ENCODE measurements at regions not wholly inside any gene's neighbourhood (a gene's known extent, or its start where the extent isn't known, plus 50 kb on each side); places are given as distances from the start of the nearest gene placed in this dataset.
A peak's percentile ranks its signal among the peaks of the same experiment; 100 is the strongest.
"Not testable (repeated sequence)": the region's sequence is repeated elsewhere in the genome, so short reads cannot be mapped to it uniquely, and the experiment has no call there.

DNA sequence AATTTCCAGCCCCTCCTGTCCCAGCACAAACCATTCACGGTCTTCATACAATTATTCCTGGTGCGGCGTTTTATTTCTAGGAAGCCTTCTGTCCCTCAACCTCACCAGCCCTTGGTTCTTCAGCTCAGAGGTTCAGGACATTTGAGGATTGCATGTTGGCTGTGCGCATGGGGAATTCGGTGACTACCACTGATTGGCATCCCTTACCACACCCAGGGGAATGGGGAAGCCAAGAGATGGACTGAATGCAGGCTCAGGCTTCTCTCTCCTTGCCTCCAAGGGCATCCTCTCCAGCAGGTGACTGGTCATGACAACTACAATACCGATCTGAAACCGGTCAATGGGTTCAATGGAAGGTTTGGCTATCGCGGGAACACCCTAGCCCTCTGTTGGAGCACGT, 153.8 kb downstream of the MTHFS start:
- Mint-ChIP-seq H3K4me1 (no peaks in the 10 kb centered on the region), H3K9me3 (peaks cover 0 to 5% of the 10 kb centered on the region in 2 experiments; a peak in 4 of 5 replicates), H3K27me3 (ENCODE audit: low read depth) (peaks cover 1% of the 10 kb centered on the region; the same call in 1 of the 2 replicates), H3K36me3 (ENCODE audit: insufficient read depth in 1 of 3, low read depth in 3 of 3) (no peaks in the 10 kb centered on the region), H3K4me3 (no peak overlapping the region), H3K27ac (no peak overlapping the region)
- Histone ChIP-seq H3K79me2 (ENCODE audit: insufficient read depth, low read length) (no peaks in the 10 kb centered on the region), H4K20me1 (ENCODE audit: control insufficient read depth, insufficient read depth, insufficient read length) (no peaks in the 10 kb centered on the region), H3K18ac (ENCODE audit: insufficient read length, low read depth, low read length) (no peak overlapping the region), H3K27me3 (ENCODE audit: insufficient read depth, low read length) (no peaks in the 10 kb centered on the region), H3K23me2 (ENCODE audit: insufficient read length, low read depth, low read length, poor library complexity, severe bottlenecking) (no peaks in the 10 kb centered on the region), H2AFZ (ENCODE audit: low read length) (no peak overlapping the region), H3K27ac (ENCODE audit: insufficient read length, low read depth, low read length) (no peak overlapping the region), H4K91ac (ENCODE audit: insufficient read length, low read depth, low read length) (no peak overlapping the region), H3K4me1 (ENCODE audit: insufficient read depth, low read length) (no peaks in the 10 kb centered on the region), H3K56ac (ENCODE audit: insufficient read length, low read depth, low read length) (no peak overlapping the region), H3K14ac (ENCODE audit: insufficient read depth, low read length) (no peak overlapping the region), H3K4me2 (ENCODE audit: insufficient read depth, insufficient read length, low read length) (no peak overlapping the region), H4K5ac (ENCODE audit: insufficient read length, low read depth, low read length) (no peak overlapping the region), H3K9me3 (ENCODE audit: control insufficient read depth, low read depth, low read length) (no peaks in the 10 kb centered on the region), H3K23ac (ENCODE audit: insufficient read length, low read depth, low read length) (no peak overlapping the region), H2BK12ac (ENCODE audit: insufficient read length, low read depth, low read length) (no peak overlapping the region), H4K8ac (replicated peaks; ENCODE audit: insufficient read length, low read depth, low read length) (no peak overlapping the region), H3K4ac (ENCODE audit: low read depth, low read length) (no peak overlapping the region), H2BK15ac (ENCODE audit: low read depth, low read length) (no peak overlapping the region), H3K79me1 (ENCODE audit: insufficient read depth, low read depth, low read length, poor library complexity, severe bottlenecking) (no peaks in the 10 kb centered on the region), H3T11ph (ENCODE audit: low read length) (no peak overlapping the region), H3K9ac (ENCODE audit: extremely low read depth, insufficient read length, low read length) (no peak overlapping the region), H2BK5ac (ENCODE audit: insufficient read length, low read length) (no peak overlapping the region), H2AK5ac (ENCODE audit: insufficient read length, low read length) (no peak overlapping the region), H2BK120ac (ENCODE audit: low read depth, low read length, poor library complexity, severe bottlenecking) (no peak overlapping the region), H2BK20ac (ENCODE audit: low read depth, low read length, poor library complexity, severe bottlenecking) (no peak overlapping the region)
- no CpG with 5 or more reads among the region's 10 CpGs for WGBS (ENCODE audit: extremely low coverage, insufficient read length, low lambda C conversion rate)
- DNase-seq = no peak
- TF ChIP-seq, protein P1, sequence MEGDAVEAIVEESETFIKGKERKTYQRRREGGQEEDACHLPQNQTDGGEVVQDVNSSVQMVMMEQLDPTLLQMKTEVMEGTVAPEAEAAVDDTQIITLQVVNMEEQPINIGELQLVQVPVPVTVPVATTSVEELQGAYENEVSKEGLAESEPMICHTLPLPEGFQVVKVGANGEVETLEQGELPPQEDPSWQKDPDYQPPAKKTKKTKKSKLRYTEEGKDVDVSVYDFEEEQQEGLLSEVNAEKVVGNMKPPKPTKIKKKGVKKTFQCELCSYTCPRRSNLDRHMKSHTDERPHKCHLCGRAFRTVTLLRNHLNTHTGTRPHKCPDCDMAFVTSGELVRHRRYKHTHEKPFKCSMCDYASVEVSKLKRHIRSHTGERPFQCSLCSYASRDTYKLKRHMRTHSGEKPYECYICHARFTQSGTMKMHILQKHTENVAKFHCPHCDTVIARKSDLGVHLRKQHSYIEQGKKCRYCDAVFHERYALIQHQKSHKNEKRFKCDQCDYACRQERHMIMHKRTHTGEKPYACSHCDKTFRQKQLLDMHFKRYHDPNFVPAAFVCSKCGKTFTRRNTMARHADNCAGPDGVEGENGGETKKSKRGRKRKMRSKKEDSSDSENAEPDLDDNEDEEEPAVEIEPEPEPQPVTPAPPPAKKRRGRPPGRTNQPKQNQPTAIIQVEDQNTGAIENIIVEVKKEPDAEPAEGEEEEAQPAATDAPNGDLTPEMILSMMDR (conservative IDR thresholded peaks at IDR 0.05) = no peak

DNA sequence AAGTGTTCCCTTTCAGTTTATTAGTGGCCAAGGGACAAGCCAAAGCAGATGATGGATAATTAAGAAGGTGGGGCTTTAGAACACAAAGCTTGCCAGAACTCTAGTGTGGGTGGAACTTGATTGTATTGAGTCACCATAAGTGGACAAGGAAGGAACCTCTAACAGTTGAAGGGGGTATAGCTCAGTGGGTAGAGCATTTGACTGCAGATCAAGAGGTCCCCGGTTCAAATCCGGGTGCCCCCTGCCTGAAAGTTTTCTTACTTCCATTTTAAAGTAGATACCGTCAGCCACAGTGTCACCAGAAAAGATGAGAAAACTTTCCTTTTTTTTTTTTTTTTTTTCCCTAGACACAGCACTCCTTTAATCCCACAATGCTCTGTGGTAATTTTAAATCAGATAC, 152.3 kb downstream of the MTHFS start:
- not testable (repeated sequence) for H2BK5ac ChIP-seq (ENCODE audit: insufficient read length, low read length); H3K9ac ChIP-seq (ENCODE audit: extremely low read depth, insufficient read length, low read length); H3K4ac ChIP-seq (ENCODE audit: low read depth, low read length); H3K56ac ChIP-seq (ENCODE audit: insufficient read length, low read depth, low read length); H3K27me3 Mint-ChIP-seq (ENCODE audit: low read depth); H3K36me3 Mint-ChIP-seq (ENCODE audit: insufficient read depth in 1 of 3, low read depth in 3 of 3); H2BK15ac ChIP-seq (ENCODE audit: low read depth, low read length); H2AK5ac ChIP-seq (ENCODE audit: insufficient read length, low read length); H3K27ac ChIP-seq (ENCODE audit: insufficient read length, low read depth, low read length); H3K4me2 ChIP-seq (ENCODE audit: insufficient read depth, insufficient read length, low read length); H3K4me1 ChIP-seq (ENCODE audit: insufficient read depth, low read length); H3K9me3 ChIP-seq (ENCODE audit: control insufficient read depth, low read depth, low read length); H2BK120ac ChIP-seq (ENCODE audit: low read depth, low read length, poor library complexity, severe bottlenecking); H3K9me3 Mint-ChIP-seq; H3K23me2 ChIP-seq (ENCODE audit: insufficient read length, low read depth, low read length, poor library complexity, severe bottlenecking); H2BK20ac ChIP-seq (ENCODE audit: low read depth, low read length, poor library complexity, severe bottlenecking); H4K5ac ChIP-seq (ENCODE audit: insufficient read length, low read depth, low read length); H4K8ac ChIP-seq (replicated peaks; ENCODE audit: insufficient read length, low read depth, low read length); H3K27me3 ChIP-seq (ENCODE audit: insufficient read depth, low read length); H3T11ph ChIP-seq (ENCODE audit: low read length); H2BK12ac ChIP-seq (ENCODE audit: insufficient read length, low read depth, low read length); H3K79me2 ChIP-seq (ENCODE audit: insufficient read depth, low read length); H3K23ac ChIP-seq (ENCODE audit: insufficient read length, low read depth, low read length); H3K18ac ChIP-seq (ENCODE audit: insufficient read length, low read depth, low read length); H3K4me1 Mint-ChIP-seq; H3K27ac Mint-ChIP-seq; H3K79me1 ChIP-seq (ENCODE audit: insufficient read depth, low read depth, low read length, poor library complexity, severe bottlenecking); H4K91ac ChIP-seq (ENCODE audit: insufficient read length, low read depth, low read length); H3K14ac ChIP-seq (ENCODE audit: insufficient read depth, low read length); H2AFZ ChIP-seq (ENCODE audit: low read length); H4K20me1 ChIP-seq (ENCODE audit: control insufficient read depth, insufficient read depth, insufficient read length)
- DNase-seq = peak; percentile 45
- WGBS (ENCODE audit: extremely low coverage, insufficient read length, low lambda C conversion rate) = no CpG with 5 or more reads among the region's 3 CpGs
- H3K4me3 Mint-ChIP-seq = peak overlapping the region in 1 of 2 experiments; percentile 30; a peak in 2 of 5 replicates
